ENCODE measurements at regions not wholly inside any gene's neighbourhood (a gene's known extent, or its start where the extent isn't known, plus 50 kb on each side); places are given as distances from the start of the nearest gene placed in this dataset.

GRCh38 chr17:15012351-15012980 lies 252.7 kb downstream of the PMP22 start:
- no peak for TF ChIP-seq CTCF (IDR thresholded peaks at IDR 0.05; ENCODE audit: poor library complexity)
- TF ChIP-seq EZH2 (IDR thresholded peaks at IDR 0.05; ENCODE audit: borderline replicate concordance): no peak
- no peak for TF ChIP-seq EZH2phosphoT487 (IDR thresholded peaks at IDR 0.05; ENCODE audit: low read depth, severe bottlenecking, unreplicated experiment)

Data from hepatocyte (in vitro differentiated cells).